Right atrium auricular region (tissue), 2 donors: ENCODE measurements at regions not wholly inside any gene's neighbourhood (a gene's known extent, or its start where the extent isn't known, plus 50 kb on each side); places are given as distances from the start of the nearest gene placed in this dataset.

Experiments used
- DNase-seq: peaks from one replicate; pipeline ENCODE4 v3.0.0-alpha.2; 2019; ENCODE audit warnings: low spot score
- H3K27ac ChIP-seq, 2 donors: fragments of 200-600 bp; sonication (generic); 1 replicate in 1 of 2; 2 replicates in 1 of 2; pipeline ENCODE4 v1.5.1; 2016 to 2019
- H3K27me3 ChIP-seq, 2 donors: fragments of 200-600 bp; sonication (generic); one replicate each; pipeline versions ENCODE4 v1.5.1 to v1.6.0; 2017 to 2019
- H3K36me3 ChIP-seq: fragments of 200-600 bp; sonication (generic); one replicate; pipeline ENCODE4 v1.5.1; 2016
- H3K4me1 ChIP-seq, 2 donors: fragments of 200-600 bp; sonication (generic); one replicate each; pipeline versions ENCODE4 v1.5.1 to v1.6.0; 2017 to 2019
- H3K4me3 ChIP-seq, 2 donors: fragments of 200-600 bp; sonication (generic); 1 replicate in 1 of 2; 2 replicates in 1 of 2; pipeline ENCODE4 v1.5.1; 2017 to 2019; ENCODE audit warnings: mild to moderate bottlenecking in 1 of 2, moderate library complexity in 1 of 2
- H3K9me3 ChIP-seq, 2 donors: fragments of 200-600 bp; sonication (generic); one replicate each; pipeline ENCODE4 v1.5.1; 2019
- TF ChIP-seq, protein P1 (sequence below), 2 donors: fragments of 200-600 bp; sonication (generic); IDR thresholded peaks; one replicate each; pipeline ENCODE4 v1.5.1; 2019; ENCODE audit warnings: antibody characterized with exemption in 2 of 2

DNA sequence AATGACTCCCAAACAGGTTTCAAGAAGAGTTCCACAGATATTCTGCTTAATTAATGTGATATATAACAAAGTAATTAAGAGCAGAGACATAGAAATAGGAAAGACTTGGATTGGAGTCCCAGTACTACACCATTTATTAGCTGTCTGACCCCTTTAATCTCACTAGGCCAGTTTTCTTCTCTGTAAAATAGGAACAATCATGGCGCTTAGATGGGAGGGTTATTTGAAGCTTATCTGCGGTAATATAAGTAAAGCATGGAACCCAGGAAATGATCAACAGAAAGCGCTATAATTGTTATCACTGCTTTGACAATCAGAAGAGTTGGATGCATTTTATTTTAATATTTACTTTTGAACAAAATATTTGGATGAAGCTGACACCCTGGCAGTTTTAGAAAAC, 71.3 kb upstream of the IFNE start:
- no peaks in the 10 kb centered on the region for H3K9me3 ChIP-seq
- no peaks in the 10 kb centered on the region for H3K4me1 ChIP-seq
- TF ChIP-seq, protein P1, sequence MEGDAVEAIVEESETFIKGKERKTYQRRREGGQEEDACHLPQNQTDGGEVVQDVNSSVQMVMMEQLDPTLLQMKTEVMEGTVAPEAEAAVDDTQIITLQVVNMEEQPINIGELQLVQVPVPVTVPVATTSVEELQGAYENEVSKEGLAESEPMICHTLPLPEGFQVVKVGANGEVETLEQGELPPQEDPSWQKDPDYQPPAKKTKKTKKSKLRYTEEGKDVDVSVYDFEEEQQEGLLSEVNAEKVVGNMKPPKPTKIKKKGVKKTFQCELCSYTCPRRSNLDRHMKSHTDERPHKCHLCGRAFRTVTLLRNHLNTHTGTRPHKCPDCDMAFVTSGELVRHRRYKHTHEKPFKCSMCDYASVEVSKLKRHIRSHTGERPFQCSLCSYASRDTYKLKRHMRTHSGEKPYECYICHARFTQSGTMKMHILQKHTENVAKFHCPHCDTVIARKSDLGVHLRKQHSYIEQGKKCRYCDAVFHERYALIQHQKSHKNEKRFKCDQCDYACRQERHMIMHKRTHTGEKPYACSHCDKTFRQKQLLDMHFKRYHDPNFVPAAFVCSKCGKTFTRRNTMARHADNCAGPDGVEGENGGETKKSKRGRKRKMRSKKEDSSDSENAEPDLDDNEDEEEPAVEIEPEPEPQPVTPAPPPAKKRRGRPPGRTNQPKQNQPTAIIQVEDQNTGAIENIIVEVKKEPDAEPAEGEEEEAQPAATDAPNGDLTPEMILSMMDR (IDR thresholded peaks at IDR 0.05), result no peak
- H3K27ac ChIP-seq, result no peak overlapping the region
- H3K36me3 ChIP-seq, result no peaks in the 10 kb centered on the region
- DNase-seq, result no peak
- H3K27me3 ChIP-seq, result peaks cover 0 to 6% of the 10 kb centered on the region in 2 donors
- H3K4me3 ChIP-seq, result no peak overlapping the region

DNA sequence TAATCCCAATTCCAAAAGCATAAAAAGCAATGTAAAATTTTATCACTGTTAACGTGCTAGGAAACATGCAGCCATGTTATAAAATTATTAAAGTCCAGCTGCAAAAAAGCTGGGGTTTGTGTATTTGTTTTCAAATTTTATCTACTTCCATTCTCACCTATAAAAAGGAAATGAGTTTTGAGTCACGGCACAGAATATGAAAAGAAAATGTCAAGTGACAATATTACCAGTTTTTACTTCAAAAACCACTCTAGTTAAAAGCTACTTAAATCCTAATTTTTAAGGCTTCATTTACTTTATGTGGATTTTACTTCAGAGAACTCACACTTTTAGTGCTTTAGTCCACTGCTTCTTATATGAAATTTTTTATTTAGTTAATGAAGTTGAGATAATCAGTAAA, 72.7 kb upstream of the IFNE start:
- H3K27ac ChIP-seq, result no peak overlapping the region
- H3K4me3 ChIP-seq, result no peak overlapping the region
- DNase-seq, result no peak
- H3K4me1 ChIP-seq, result peaks cover 0 to 11% of the 10 kb centered on the region in 2 donors
- H3K36me3 ChIP-seq, result no peaks in the 10 kb centered on the region
- H3K9me3 ChIP-seq, result no peaks in the 10 kb centered on the region
- peaks cover 3 to 13% of the 10 kb centered on the region in 2 donors for H3K27me3 ChIP-seq
- TF ChIP-seq, protein P1 (IDR thresholded peaks at IDR 0.05), result no peak

DNA sequence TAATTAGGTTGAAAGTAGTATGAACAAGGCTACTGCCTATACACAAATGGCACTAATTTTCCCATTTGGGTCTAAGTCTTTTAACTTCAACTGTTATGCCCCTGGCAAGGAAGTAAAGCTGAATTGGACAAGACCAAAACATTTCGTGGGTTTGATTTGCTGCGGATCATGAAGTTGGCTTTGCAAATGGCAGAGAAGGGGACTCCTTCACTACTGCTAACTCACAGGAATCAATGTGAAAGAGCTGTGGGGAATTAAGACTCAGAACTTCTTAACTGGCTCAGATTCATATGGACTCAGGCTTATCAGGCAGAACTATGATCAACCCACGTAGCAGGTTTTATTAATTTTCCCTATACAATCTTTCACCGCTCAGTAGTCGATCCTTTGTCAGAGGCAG, 73.8 kb upstream of the IFNE start:
- peaks cover 3 to 19% of the 10 kb centered on the region in 2 donors for H3K27me3 ChIP-seq
- no peak overlapping the region for H3K4me3 ChIP-seq
- peaks cover 0 to 14% of the 10 kb centered on the region in 2 donors for H3K4me1 ChIP-seq
- TF ChIP-seq, protein P1 (IDR thresholded peaks at IDR 0.05), result no peak
- H3K36me3 ChIP-seq, result no peaks in the 10 kb centered on the region
- H3K9me3 ChIP-seq, result no peaks in the 10 kb centered on the region
- H3K27ac ChIP-seq, result no peak overlapping the region
- no peak for DNase-seq

DNA sequence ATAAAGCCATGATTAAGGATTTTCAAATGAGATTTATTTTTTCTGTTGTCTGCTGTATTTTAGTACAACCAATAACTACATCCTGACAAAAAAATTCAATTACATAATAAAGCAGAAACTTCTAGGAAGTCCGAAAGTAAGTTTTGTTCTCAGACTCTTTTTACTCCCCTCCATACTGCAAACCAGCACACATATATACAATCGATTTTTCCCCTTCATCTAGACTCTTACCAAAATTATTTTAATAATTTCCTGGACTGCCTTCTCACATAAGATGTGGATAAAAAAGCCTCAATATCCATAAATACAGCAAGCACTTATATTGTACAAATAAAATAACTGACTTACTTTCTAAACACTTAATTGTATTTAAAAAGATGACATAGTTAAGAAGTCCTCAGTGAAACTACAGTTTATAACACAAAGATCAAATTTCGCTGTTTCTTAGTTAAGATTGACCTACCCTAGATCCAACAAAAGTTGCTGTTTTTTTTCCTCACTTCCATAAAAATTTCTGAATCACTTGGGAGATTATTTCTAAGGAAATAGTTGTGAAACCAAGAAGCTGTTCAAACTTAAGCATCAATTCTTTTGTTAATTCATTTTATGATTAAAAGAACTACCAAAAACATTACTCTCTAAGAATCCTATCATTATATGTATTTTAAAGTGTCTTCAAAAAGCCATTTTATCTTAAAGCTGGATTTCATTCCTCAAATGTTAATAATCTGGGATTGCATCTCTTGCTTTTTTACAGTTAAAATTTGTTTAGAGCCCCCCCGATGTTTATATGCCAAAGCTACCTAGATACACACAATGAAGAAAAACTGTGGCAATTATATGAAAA, 74.7 kb upstream of the IFNE start:
- Histone ChIP-seq H3K27ac (no peak overlapping the region), H3K27me3 (peaks cover 3 to 19% of the 10 kb centered on the region in 2 donors), H3K9me3 (no peaks in the 10 kb centered on the region), H3K36me3 (no peaks in the 10 kb centered on the region), H3K4me1 (peaks cover 0 to 14% of the 10 kb centered on the region in 2 donors), H3K4me3 (no peak overlapping the region)
- DNase-seq, result no peak
- TF ChIP-seq, protein P1 (IDR thresholded peaks at IDR 0.05), result no peak

DNA sequence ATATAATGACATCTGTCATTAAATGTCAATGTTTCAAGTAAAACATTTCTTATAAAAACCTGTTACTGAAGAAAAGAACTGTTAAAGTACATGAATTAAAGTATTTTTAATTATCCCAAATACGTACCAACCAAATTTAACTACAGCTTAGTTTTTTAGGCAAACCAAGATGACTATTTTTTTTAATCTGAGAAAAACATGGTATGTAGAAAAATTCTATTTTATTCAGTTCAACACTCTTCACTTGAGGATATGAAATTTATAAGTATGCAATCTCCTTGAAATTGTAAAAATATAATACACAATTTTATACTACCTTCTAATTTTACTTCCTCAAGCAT, 75.3 kb upstream of the IFNE start:
- peaks cover 0 to 14% of the 10 kb centered on the region in 2 donors for H3K4me1 ChIP-seq
- H3K36me3 ChIP-seq, result no peaks in the 10 kb centered on the region
- no peak overlapping the region for H3K4me3 ChIP-seq
- H3K27me3 ChIP-seq, result peaks cover 3 to 19% of the 10 kb centered on the region in 2 donors
- H3K27ac ChIP-seq, result no peak overlapping the region
- H3K9me3 ChIP-seq, result no peaks in the 10 kb centered on the region
- TF ChIP-seq, protein P1 (IDR thresholded peaks at IDR 0.05), result no peak
- no peak for DNase-seq

DNA sequence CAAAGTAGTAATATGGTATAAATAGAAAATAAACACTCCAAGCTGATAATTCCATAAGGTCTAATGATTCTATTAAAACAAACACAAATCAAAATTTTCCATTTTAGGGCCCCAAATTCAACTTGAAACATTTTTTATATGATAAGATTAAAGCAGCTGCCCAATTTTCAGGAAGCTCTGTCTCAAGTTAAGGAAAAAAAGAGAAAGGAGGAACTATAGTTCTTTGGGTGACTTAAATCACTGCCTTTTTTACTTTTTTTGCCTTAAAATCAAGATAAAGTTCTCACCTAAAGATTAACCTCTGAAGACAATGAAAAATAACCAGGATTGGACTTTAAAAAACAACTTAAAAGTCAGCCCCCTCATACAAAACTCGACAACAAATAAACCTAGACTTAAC, 76.0 kb upstream of the IFNE start:
- no peaks in the 10 kb centered on the region for H3K9me3 ChIP-seq
- TF ChIP-seq, protein P1 (IDR thresholded peaks at IDR 0.05), result no peak
- H3K27ac ChIP-seq, result no peak overlapping the region
- H3K4me3 ChIP-seq, result no peak overlapping the region
- H3K4me1 ChIP-seq, result peaks cover 0 to 14% of the 10 kb centered on the region in 2 donors
- peaks cover 3 to 19% of the 10 kb centered on the region in 2 donors for H3K27me3 ChIP-seq
- no peaks in the 10 kb centered on the region for H3K36me3 ChIP-seq
- no peak for DNase-seq
